ENCODE measurements at regions not wholly inside any gene's neighbourhood (a gene's known extent, or its start where the extent isn't known, plus 50 kb on each side); places are given as distances from the start of the nearest gene placed in this dataset.
"Not testable (repeated sequence)": the region's sequence is repeated elsewhere in the genome, so short reads cannot be mapped to it uniquely, and the experiment has no call there.

DNA sequence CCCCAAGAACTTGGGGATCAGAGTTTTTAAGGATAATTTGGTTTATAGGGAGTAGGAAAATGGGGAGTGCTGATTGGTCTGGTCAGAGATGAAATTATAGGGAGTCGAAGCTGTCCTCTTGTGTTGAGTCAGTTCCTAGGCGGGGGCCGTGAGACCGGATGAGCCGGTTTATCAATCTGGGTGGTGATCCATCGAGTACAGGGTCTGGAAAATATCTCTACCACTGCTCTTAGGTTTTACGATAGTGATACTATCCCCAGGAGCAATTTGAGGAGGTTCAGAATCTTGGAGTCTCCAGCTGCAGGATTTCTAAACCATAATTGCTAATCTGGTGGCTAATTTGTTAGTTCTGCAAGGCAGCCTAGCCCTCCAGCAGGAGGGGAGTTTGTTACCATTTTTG is 403.4 kb downstream of the CDH11 start:
- no peak for DNase-seq

DNA sequence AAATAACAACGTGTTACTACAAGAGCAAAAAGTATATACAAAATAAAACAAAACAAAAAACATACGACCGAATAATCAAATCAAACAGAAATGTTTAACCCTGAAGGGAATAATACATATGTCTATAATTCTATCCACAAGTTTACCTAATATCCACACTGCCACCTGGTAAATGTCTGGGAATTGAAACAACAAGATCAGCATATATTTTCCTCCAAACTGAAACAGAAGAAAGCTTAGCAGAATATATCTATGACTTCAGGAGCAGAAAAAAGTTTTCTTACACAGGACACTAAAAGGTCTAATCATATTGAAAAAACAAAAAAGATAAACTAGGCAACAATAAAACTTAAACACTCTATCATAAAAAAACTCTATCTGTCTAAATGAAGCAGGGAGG is 404.0 kb downstream of the CDH11 start:
- no peak for DNase-seq

DNA sequence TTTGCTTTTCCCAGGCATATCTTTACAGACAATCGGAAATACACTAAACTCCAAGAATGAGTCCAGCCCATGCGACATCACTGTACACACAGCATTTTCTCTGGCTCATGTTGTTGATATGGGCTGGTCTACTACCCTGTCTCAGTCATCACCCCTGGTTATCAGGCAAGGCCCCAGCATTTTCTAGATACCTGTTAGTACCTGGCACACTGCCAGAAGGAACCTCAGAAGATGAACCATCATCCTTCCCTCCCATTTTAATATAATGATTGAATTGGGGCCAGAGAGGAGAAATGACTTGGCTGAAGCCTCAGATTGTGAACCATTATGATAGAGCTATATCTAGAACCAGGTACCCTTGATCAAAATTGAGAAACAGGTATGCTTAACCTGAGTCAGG is 406.2 kb downstream of the CDH11 start:
- no peak for DNase-seq

DNA sequence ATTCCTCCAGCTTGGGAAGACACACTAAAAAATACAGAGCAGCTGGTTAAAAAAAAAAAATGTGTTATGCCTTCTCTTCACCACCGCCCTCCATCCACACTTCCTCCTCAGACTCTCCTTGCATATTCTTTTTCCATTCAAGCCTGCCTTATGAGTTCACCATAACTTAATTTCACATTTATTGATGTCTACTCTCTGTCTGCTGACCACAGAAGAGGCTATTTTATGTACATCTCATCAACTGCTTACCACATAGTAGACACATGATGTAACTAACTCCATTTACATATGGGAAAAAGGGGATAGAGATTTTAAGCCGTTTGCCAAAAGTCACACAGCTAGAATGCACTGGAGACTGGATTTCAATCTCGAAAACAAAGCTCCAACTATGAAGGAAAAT is 409.8 kb downstream of the CDH11 start:
- DNase-seq: no peak

DNA sequence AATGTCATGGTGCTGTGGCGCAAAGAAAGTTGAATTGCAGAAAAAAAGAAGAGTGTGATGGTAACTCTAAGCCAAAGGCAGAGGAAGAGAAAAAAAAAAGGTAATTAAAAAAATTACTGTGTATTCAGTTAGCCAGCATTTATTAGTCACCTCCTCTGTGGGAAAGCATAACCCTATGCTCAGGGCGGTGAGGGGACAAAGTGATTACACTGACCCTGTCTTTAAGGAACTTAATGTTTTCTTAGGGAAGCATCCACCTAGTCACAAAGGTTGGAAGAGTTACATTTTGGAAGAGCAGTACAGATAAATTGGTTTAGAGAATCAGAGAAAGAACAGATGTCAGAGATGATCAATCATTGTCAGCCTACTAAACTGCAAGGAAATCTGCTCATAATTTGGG is 410.3 kb downstream of the CDH11 start:
- DNase-seq: no peak

DNA sequence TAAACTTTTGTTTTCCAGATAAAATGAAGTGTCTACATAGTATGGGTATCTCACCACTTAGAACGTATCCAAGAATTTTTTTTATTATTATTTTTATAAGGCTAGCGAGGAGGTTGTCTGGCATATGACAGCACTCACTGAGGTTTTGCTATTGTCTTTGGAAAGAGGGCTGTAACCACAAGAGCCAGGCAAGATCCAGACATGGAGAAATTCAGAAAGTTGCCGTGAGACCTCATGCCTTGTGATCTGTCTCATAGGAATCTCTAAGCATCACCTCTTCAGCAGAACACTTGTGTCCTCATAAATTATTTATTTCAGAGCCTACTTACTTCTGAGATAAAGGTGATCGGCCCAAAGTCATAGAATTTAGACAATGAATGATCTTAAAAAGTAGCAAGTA is 410.8 kb downstream of the CDH11 start:
- peak; percentile 52 for DNase-seq

DNA sequence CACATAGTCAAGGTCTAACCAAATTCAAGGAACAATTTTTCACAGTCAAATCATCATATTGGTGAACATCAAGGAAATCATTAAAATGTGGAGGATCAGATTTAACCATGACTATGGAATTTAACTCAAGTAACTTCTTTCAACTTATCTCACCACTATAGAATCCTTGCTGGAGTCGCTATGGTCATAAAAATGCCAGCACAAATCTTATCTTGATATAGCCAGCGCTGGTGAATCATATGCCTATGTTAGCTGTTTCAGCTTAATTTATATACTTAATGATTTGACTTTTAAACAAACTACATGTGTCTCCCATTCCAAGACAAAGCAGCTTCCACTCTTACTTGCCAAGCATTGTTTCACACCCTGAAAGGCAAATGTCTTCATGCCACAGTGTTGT is 416.4 kb downstream of the CDH11 start:
- DNase-seq: peak; percentile 81

DNA sequence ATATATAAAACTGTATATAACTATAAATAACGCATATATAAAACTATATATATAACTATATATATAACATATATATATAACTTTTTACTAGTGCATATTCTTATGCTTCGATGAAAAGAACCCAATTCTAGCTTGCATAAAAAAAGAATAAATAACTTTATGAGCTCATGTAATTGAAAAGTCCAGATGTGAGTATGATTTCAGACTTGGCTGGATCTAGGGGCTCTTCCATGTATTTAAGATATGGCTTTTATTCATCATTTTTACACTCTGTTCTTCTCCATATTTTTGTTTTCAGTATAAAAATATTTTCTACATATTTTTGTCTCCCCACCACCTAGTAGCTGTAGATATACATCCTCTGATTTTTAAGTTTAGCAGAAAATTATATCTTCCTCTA is 417.5 kb downstream of the CDH11 start:
- no peak for DNase-seq

DNA sequence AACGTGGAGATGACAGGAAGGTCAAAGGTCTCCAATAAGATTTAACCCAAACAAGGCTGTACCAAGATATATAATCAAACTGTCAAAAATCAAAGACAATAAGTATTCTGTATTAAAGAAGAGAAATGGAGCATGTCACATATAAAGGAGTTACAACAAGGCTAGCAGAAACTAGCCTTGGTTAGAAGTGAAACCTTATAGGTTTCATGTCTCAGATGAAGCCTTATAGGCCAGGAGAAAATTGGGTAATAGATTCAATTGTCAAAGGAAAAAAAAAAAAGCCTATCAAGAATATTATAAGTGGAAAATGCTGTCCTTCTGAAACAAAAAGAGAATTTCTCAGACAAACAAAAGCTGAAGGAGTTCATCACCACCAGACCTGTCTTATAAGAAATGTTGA is 419.4 kb downstream of the CDH11 start:
- no peak for DNase-seq

DNA sequence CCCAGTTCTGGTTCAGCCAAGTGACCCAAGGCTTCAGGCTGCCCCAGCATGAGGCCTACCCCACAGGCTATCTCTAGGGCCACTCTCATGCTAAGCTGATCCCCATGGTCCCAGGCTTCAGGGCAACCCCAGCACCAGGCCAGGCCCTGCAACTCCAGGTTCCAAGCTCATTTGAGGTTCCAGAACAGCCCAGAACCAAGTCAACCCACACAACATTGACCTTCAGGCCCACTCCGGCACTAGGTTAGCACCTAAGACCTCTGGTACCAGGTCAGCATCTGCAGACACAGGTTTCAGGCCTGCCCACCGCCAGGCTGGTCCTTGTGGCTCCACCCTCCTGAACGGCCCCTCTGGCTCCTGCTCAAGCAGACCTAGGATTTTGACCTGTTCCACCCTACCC is 421.2 kb downstream of the CDH11 start:
- no peak for DNase-seq

DNA sequence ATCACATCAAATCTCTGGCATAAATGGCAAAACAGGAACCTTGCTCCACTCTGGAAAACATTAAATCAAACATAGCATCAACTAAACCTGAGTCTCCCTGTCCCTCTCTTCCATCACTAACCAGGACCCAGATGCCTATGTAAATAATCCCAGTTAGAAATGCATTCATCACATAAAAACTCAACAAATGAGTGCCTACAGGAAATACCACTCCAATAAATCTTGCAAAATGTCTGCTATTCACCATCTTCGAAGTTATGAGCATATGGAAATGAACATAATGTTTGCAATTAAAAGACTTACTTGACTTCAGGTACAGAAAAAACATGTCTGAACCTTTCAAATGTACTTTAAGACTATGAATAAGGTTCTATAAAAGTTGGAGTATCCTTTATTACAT is 425.0 kb downstream of the CDH11 start:
- peak; percentile 1 for DNase-seq

DNA sequence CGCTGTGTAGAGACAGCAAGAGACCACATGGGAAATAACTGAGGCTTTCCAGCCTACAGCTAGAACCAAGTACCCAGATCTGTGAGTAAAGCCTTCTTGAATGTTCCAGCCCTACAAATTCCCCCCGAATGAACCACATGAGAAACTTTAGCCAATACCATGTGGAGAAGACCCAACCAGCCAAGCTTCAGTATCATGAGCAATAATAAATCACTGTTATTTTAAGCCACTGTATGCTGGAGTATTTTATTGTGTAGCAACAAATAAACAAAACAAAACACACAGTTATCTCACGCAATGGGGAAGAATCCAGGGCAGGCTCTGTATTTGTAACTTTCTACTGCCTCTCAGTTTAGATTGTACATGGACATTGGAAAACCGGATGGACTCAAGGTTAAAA is 426.2 kb downstream of the CDH11 start:
- DNase-seq: no peak

DNA sequence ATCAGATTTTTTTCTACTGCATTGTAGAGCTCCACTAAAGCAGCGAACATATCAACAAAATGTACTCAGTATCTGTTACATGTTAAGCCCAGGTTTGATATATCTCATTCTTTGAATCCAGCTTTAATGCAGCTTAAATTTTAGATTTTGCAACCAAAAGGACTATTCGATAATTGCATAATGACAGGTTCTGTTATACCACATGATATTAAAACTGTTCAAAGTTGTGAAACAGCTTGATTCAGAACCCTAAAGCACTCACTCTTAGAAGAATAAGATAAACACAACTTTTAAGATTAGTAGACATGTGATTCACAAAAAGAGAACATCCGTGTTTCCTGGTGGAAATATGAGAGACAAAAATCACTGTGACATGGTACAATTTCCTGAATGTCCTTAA is 427.9 kb downstream of the CDH11 start:
- DNase-seq: no peak

DNA sequence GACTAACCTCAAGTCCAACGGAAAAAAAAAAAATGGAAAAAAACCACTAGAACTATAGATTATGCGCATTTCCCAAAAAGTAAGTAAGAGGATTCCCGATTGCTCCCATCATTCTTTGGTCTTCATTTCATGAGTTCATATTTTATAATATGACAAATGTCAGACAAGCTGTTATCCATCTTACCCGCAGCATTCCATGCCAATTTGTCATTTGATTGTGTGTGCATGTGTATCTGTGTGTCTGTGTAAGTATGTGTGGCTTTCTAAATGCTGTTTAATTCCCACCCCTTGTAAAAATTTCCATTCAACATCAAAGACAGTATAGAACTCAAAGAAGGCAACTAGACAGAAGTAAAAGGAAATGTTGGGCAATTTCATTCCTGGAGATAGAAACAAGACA is 434.1 kb downstream of the CDH11 start:
- DNase-seq: no peak

DNA sequence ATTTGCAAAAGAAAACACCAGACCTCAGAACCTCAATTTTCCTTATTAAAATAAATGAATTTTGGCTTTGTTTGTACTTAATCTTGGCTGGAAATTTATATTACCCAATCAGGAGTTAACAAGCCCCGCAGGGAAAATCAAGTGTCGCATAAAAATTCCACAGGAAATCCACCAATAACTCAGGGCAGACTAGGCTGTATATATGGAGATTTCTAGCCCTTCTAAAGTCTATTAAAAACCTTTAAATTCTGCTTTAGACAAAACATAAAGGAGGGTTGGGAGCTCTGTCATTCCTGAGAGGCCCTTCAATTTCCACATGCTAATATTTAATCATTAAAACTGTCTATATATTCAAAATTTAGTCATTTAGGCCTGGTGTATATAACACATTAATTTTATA is 434.7 kb downstream of the CDH11 start:
- DNase-seq: no peak

DNA sequence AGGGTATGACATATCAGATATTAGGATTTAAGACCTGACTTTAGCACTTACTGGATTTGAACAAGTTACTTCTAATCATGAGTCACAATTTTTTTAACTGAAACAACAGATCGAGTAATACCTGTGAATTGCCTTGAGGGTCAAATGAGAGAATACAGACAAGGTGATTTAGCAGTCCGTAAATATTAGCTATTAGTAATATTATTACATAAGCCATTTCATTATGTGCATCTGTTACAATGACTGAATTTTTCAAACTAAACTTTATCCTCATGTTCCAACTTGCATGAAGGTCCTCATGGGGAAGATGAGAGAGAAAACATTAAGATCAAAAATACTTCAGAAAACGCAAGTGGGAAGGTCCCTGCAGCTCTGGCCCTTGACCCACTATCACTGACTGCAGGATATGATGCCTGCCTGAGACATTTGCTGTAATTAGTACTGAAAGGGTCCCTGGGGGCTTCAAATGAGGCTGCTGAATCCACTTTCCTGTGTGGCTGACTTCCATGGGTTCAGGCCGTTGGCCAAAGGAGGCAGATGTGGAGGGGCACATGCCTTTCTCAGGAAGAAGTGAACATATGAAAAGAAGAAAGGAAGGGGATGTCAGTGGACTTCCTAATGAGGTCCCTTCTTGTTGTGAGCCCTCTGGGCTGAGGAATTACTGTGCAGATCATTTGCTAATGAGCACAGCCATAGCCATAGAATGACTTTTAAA is 441.7 kb downstream of the CDH11 start:
- no peak for DNase-seq

DNA sequence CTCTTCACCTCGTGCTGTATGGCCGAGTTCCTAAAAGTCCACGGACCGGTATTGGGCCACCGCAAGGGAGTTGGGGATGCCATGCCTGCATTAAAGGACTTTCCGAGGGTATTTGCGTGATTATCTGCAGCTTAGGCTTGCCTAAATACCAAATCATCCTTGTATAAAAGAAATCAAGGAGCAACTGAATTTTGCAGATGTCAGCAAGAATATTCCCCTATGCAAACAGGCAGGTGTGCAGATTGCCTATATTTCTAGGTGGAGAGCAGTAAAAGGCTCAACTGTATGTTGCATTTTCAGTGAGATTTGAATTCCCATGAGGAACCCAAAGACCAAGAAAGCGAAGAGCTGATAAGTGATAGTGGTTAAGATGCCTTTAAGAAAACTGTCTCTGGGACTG is 452.3 kb downstream of the CDH11 start:
- no peak for DNase-seq

DNA sequence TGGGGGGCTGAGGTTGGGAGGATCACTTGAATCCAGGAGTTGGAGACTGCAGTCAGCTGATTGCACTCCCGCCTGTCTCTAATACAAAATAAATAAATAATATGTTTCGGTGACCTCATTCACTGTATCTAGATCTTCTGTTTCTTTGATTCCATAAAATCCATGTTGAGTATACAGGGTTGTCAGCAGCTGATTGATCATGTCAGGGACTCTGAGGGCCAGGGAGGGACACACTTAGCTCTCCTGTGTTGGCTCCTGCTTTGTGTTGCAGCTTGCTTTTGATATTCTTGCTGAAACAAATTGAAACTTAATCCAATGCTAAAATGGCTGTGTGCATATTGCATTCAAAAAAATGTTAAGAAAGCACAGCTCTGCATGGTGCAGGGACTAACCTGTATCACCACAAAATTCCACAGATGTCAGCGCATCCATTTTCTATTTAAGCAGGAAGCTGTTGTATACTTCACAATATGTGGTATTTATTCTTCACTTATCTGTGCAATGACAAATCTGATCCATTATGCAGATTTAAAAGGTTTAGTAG is 454.5 kb downstream of the CDH11 start:
- DNase-seq: no peak

DNA sequence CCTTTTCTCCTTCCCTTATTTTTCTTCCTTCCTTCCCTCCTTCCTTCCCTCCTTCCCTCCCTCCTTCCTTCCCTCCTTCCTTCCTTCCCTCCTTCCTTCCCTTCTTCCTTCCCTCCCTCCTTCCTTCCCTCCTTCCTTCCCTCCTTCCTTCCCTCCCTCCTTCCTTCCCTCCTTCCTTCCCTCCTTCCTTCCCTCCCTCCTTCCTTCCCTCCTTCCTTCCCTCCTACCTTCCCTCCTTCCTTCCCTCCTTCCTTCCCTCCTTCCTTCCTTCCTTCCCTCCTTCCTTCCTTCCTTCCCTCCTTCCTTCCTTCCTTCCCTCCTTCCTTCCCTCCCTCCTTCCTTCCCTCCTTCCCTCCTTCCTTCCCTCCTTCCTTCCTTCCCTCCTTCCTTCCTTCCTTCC is 459.6 kb downstream of the CDH11 start:
- DNase-seq: not testable (repeated sequence)

DNA sequence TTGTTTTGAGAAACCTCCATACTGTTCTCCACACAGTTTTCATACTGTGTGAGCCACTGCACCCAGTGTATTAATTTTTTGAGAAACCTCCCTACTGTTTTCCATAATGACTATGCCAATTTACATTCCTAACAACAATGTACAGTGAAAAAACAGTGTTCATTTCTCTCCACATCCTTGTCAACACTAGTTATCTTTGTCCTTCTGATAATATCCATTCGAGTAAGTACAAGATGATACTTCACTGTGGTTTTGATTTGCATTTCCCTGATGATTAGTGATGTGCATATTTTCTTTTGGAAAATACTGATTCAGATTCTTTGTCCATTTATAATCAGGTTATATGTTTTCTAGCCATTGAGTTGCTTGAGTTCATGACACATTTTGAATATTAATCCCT is 462.0 kb downstream of the CDH11 start:
- DNase-seq: no peak

DNA sequence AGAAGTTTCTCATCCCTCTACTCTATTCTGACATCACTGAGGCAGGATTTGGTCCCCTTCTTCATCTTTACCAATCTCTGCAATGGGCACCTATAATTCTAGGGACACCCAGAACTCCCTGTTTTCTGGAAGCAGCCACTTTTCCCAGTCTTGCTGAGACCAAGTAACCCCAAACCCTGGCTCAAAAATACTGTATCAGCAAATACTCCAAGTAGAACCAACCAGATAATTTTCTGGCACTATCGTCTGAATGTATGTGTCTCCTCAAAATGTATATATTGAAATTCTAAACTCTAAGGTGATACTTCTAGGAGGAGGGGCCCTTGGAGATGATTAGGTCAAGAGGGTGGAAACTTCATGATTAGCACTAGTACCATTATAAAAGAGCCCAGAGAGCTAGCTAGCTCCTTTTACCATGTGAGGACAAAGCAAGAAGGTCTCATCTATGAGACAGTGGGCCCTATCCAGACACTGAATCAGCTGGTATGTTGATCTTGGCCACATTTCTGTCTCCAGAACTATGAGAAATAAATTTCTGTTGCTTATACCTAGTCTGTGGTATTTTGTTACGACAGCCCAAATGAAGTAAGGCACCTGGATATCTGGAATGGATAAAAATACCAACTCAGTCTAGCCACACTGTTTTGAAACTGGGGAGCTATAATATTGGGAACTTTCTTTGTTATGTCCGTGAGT is 464.4 kb downstream of the CDH11 start:
- no peak for DNase-seq

DNA sequence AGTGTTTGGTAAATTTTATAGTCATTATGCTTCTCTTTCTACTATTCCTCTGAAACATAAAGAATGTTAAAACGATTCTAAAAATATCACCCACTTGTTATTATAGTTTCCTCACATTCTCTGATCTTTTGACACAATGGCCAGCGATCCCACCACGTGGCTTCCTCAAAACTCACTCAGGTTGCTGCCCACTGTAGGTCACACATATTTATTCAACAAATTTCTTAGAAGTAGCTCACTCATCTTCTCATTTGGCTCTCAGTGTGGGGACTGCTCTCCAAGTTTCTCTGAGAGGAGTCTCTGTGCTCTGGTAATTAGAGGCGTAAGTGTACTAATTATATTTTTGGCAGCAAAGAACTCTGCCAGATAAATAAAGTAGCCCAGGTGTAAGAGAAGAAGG is 465.4 kb downstream of the CDH11 start:
- no peak for DNase-seq

DNA sequence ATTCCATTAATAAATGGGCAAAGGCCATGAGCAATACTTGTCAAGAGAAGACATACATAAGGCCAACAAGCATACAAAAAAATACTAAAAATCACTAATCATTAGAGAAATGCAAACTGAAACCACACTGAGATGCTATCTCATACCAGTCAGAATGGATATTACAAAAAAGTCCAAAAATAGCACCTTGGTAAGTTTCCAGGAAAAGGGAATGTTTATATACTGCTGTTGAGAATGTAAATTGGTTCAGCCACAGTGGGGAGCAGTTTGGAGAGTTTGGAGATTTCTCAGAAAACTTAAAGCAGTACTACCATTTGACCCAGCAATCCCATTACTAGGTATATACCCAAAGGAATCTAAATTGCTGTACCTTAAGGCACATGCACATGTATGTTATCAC is 467.7 kb downstream of the CDH11 start:
- peak; percentile 42 for DNase-seq

DNA sequence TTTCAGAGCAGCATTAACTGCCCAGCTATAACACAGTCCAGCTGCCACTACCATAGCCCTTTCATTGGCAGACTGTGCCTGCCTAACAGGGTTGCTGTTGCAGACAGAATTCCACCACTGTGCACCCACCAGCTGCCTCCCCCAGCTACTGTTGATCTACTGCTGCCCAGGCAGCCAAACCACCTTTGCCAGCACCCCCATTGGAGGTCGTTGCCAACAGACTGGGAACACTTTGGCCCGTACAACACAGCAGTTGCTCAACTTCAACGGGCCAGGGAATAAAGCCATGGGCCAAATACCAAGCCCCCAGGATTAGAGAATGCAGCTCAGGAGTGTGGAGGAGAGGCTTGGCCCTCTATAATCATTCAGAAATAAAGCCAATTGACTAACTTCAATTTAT is 473.6 kb downstream of the CDH11 start:
- no peak for DNase-seq

DNA sequence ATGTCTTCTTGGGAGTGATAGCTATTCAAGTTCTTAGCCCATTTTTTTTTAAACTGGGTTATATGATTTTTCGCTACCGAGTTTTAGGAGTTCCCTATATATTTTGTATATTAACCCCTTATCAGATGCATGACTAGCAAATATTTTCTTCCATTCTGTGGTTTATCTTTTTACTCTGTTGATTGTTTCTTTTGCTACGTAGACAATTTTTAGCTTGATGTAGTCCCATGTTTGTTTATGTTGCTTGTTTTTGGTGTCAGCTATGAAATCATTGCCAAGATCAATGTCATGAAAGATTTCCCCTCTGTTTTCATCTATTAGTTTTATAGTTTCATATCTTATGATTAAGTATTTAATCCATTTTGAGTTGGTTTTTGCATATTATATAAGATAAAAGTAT is 480.5 kb downstream of the CDH11 start:
- DNase-seq: no peak
